ENCODE measurements at regions not wholly inside any gene's neighbourhood (a gene's known extent, or its start where the extent isn't known, plus 50 kb on each side); places are given as distances from the start of the nearest gene placed in this dataset.

DNA sequence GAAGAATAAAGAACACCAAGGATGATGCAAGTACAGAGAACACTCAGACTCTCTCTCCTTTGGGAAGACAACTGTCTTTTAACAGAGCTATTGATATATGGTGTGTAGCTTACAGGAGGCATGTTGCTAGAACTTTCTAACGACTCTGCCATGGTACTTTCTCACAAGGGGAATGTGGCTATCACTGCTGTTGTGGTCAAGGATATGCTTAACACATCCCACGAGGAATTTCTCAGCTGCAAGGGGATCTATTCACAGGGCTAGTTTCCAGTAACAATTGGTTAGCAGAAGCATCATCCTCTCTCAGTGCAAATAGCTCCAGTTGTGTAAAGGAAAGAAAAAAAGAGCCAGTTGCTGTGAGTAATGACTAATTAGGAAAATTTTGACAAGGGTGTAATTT is 826.0 kb downstream of the SORCS1 start:
- Mint-ChIP-seq H3K36me3 (ENCODE audit: low read depth) (no peaks in the 10 kb centered on the region), H3K27me3 (ENCODE audit: insufficient read depth, low read depth, poor library complexity) (no peaks in the 10 kb centered on the region), H3K4me3 (no peak overlapping the region), H3K4me1 (no peaks in the 10 kb centered on the region), H3K27ac (no peak overlapping the region), H3K9me3 (no peaks in the 10 kb centered on the region)
- H2AFZ ChIP-seq: no peak overlapping the region
- no peak overlapping the region for H3K4me2 ChIP-seq
- TF ChIP-seq, protein P1, sequence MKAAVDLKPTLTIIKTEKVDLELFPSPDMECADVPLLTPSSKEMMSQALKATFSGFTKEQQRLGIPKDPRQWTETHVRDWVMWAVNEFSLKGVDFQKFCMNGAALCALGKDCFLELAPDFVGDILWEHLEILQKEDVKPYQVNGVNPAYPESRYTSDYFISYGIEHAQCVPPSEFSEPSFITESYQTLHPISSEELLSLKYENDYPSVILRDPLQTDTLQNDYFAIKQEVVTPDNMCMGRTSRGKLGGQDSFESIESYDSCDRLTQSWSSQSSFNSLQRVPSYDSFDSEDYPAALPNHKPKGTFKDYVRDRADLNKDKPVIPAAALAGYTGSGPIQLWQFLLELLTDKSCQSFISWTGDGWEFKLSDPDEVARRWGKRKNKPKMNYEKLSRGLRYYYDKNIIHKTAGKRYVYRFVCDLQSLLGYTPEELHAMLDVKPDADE (IDR thresholded peaks at IDR 0.05): no peak
- no peak for TF ChIP-seq EZH2phosphoT487 (IDR thresholded peaks at IDR 0.05; ENCODE audit: unreplicated experiment)
- H3F3A ChIP-seq (replicated peaks; ENCODE audit: low read depth): no peaks in the 10 kb centered on the region
- no peaks in the 10 kb centered on the region for H4K20me1 ChIP-seq (replicated peaks; ENCODE audit: insufficient read depth)
- no peak for ATAC-seq
- H3K4me1 ChIP-seq (ENCODE audit: insufficient read depth): no peaks in the 10 kb centered on the region
- H3K27me3 ChIP-seq (ENCODE audit: insufficient read depth): no peaks in the 10 kb centered on the region
- H3K79me2 ChIP-seq (replicated peaks; ENCODE audit: insufficient read depth): no peaks in the 10 kb centered on the region
- no peaks in the 10 kb centered on the region for H3K9me2 ChIP-seq (ENCODE audit: insufficient read depth)
- no peak overlapping the region for H3K4me3 ChIP-seq
- DNase-seq (ENCODE audit: low spot score): no peak
- no peaks in the 10 kb centered on the region for H3K36me3 ChIP-seq (ENCODE audit: insufficient read depth)
- H3K27ac ChIP-seq (ENCODE audit: low read depth): no peak overlapping the region

DNA sequence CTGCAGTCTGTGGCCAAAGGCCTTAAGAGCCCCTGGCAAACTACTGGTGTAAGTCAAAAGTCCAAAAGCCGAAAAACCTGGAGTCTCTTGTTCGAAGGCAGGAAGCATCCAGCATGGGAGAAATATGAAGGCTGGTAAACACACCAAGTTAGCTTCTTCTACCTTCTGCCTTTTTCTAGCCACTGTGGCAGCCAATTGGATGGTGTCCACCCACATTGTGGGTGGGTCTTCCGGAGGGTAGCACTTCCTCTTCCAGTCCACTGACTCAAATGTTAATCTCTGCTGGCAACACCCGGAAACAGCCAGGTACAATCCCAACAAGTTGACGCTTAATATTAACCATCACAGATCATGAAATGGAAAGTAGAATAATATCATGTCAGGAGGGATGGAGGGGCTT is 827.6 kb downstream of the SORCS1 start:
- Histone ChIP-seq H3K27ac (ENCODE audit: low read depth) (no peak overlapping the region), H3F3A (replicated peaks; ENCODE audit: low read depth) (no peaks in the 10 kb centered on the region), H3K4me1 (ENCODE audit: insufficient read depth) (no peaks in the 10 kb centered on the region), H3K9me2 (ENCODE audit: insufficient read depth) (no peaks in the 10 kb centered on the region), H3K36me3 (ENCODE audit: insufficient read depth) (no peaks in the 10 kb centered on the region), H3K4me3 (no peak overlapping the region), H3K27me3 (ENCODE audit: insufficient read depth) (no peaks in the 10 kb centered on the region), H4K20me1 (replicated peaks; ENCODE audit: insufficient read depth) (no peaks in the 10 kb centered on the region), H3K4me2 (no peak overlapping the region), H3K79me2 (replicated peaks; ENCODE audit: insufficient read depth) (no peaks in the 10 kb centered on the region), H2AFZ (peak overlapping the region; percentile 52; the same call in 1 of the 2 replicates)
- Mint-ChIP-seq H3K36me3 (ENCODE audit: low read depth) (no peaks in the 10 kb centered on the region), H3K9me3 (no peaks in the 10 kb centered on the region), H3K4me1 (no peaks in the 10 kb centered on the region), H3K27me3 (ENCODE audit: insufficient read depth, low read depth, poor library complexity) (no peaks in the 10 kb centered on the region), H3K27ac (no peak overlapping the region), H3K4me3 (no peak overlapping the region)
- TF ChIP-seq ZNF114 (CRISPR knock-in tag; IDR thresholded peaks at IDR 0.05): no peak
- TF ChIP-seq, protein P2, sequence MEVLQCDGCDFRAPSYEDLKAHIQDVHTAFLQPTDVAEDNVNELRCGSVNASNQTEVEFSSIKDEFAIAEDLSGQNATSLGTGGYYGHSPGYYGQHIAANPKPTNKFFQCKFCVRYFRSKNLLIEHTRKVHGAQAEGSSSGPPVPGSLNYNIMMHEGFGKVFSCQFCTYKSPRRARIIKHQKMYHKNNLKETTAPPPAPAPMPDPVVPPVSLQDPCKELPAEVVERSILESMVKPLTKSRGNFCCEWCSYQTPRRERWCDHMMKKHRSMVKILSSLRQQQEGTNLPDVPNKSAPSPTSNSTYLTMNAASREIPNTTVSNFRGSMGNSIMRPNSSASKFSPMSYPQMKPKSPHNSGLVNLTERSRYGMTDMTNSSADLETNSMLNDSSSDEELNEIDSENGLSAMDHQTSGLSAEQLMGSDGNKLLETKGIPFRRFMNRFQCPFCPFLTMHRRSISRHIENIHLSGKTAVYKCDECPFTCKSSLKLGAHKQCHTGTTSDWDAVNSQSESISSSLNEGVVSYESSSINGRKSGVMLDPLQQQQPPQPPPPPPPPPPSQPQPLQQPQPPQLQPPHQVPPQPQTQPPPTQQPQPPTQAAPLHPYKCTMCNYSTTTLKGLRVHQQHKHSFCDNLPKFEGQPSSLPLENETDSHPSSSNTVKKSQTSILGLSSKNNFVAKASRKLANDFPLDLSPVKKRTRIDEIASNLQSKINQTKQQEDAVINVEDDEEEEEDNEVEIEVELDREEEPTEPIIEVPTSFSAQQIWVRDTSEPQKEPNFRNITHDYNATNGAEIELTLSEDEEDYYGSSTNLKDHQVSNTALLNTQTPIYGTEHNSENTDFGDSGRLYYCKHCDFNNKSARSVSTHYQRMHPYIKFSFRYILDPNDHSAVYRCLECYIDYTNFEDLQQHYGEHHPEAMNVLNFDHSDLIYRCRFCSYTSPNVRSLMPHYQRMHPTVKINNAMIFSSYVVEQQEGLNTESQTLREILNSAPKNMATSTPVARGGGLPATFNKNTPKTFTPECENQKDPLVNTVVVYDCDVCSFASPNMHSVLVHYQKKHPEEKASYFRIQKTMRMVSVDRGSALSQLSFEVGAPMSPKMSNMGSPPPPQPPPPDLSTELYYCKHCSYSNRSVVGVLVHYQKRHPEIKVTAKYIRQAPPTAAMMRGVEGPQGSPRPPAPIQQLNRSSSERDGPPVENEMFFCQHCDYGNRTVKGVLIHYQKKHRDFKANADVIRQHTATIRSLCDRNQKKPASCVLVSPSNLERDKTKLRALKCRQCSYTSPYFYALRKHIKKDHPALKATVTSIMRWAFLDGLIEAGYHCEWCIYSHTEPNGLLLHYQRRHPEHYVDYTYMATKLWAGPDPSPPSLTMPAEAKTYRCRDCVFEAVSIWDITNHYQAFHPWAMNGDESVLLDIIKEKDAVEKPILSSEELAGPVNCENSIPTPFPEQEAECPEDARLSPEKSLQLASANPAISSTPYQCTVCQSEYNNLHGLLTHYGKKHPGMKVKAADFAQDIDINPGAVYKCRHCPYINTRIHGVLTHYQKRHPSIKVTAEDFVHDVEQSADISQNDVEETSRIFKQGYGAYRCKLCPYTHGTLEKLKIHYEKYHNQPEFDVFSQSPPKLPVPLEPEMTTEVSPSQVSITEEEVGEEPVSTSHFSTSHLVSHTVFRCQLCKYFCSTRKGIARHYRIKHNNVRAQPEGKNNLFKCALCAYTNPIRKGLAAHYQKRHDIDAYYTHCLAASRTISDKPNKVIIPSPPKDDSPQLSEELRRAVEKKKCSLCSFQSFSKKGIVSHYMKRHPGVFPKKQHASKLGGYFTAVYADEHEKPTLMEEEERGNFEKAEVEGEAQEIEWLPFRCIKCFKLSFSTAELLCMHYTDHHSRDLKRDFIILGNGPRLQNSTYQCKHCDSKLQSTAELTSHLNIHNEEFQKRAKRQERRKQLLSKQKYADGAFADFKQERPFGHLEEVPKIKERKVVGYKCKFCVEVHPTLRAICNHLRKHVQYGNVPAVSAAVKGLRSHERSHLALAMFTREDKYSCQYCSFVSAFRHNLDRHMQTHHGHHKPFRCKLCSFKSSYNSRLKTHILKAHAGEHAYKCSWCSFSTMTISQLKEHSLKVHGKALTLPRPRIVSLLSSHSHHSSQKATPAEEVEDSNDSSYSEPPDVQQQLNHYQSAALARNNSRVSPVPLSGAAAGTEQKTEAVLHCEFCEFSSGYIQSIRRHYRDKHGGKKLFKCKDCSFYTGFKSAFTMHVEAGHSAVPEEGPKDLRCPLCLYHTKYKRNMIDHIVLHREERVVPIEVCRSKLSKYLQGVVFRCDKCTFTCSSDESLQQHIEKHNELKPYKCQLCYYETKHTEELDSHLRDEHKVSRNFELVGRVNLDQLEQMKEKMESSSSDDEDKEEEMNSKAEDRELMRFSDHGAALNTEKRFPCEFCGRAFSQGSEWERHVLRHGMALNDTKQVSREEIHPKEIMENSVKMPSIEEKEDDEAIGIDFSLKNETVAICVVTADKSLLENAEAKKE (CRISPR knock-in tag; IDR thresholded peaks at IDR 0.05): no peak
- no peak for TF ChIP-seq ZNF331 (CRISPR knock-in tag; IDR thresholded peaks at IDR 0.05; ENCODE audit: low read depth)
- no peak for ATAC-seq
- DNase-seq (ENCODE audit: low spot score): no peak

All from GM23338 (cell line).